Gastroesophageal sphincter (tissue), 3 donors: ENCODE measurements at regions not wholly inside any gene's neighbourhood (a gene's known extent, or its start where the extent isn't known, plus 50 kb on each side); places are given as distances from the start of the nearest gene placed in this dataset.

Experiments
- CTCF ChIP-seq, 4 experiments: fragments of 200-600 bp in 2 of 4; fragments of 450-650 bp in 2 of 4; sonication (generic) in 1 of 4; IDR thresholded peaks; one replicate each; pipeline ENCODE4 v1.5.1; 2017 to 2019; ENCODE audit warnings: antibody characterized with exemption in 4 of 4, mild to moderate bottlenecking in 2 of 4, moderate library complexity in 2 of 4
- EP300 ChIP-seq: sonication (generic); formaldehyde crosslinking; IDR thresholded peaks from one replicate; pipeline ENCODE4 v1.6.1; 2017; ENCODE audit warnings: antibody characterized with exemption, mild to moderate bottlenecking

GRCh38 chr7:16993543-16993942 is 111.8 kb upstream of the AGR3 start:
- no peak for TF ChIP-seq CTCF (IDR thresholded peaks at IDR 0.05)
- no peak for TF ChIP-seq EP300
